ENCODE measurements at regions not wholly inside any gene's neighbourhood (a gene's known extent, or its start where the extent isn't known, plus 50 kb on each side); places are given as distances from the start of the nearest gene placed in this dataset.

DNA sequence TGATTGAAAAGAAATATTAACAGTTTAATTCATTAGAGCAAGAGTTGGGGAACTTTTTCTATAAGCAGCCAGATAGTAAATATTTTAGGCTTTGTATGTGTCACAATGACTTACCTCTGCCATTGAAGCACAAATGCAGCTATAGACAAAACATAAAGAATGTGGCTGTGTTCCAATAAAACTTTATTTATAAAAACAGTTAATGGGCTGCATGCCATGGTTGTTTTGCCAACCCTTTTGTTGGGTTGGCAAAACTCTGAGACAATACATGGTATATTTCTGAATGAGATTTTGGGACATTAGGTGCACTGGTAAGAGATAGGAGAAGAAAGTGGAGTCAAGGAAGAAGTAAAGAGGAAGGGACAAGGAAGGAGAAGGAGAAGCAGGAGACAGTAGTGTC lies 61.8 kb upstream of the CERS6 start:
- no peak overlapping the region for H2AFZ ChIP-seq (ENCODE audit: low read length)
- no peaks in the 10 kb centered on the region for H4K20me1 ChIP-seq (ENCODE audit: insufficient read depth, low read length)
- no peak for DNase-seq
- H3K9me2 ChIP-seq (replicated peaks; ENCODE audit: insufficient read depth, low read length), result no peaks in the 10 kb centered on the region
- no peak overlapping the region for H3K9ac ChIP-seq (ENCODE audit: low read length)
- TF ChIP-seq EZH2phosphoT487 (IDR thresholded peaks at IDR 0.05; ENCODE audit: low read length) (no peak), EZH2 (optimal IDR thresholded peaks at IDR 0.05; ENCODE audit: low read depth, low read length) (no peak)
- TF ChIP-seq, protein P1, sequence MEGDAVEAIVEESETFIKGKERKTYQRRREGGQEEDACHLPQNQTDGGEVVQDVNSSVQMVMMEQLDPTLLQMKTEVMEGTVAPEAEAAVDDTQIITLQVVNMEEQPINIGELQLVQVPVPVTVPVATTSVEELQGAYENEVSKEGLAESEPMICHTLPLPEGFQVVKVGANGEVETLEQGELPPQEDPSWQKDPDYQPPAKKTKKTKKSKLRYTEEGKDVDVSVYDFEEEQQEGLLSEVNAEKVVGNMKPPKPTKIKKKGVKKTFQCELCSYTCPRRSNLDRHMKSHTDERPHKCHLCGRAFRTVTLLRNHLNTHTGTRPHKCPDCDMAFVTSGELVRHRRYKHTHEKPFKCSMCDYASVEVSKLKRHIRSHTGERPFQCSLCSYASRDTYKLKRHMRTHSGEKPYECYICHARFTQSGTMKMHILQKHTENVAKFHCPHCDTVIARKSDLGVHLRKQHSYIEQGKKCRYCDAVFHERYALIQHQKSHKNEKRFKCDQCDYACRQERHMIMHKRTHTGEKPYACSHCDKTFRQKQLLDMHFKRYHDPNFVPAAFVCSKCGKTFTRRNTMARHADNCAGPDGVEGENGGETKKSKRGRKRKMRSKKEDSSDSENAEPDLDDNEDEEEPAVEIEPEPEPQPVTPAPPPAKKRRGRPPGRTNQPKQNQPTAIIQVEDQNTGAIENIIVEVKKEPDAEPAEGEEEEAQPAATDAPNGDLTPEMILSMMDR (IDR thresholded peaks at IDR 0.05; ENCODE audit: low read length), result no peak
- H3K4me2 ChIP-seq (ENCODE audit: low read depth, low read length), result no peak overlapping the region
- H3K27me3 ChIP-seq (replicated peaks; ENCODE audit: insufficient read depth, low read length), result no peaks in the 10 kb centered on the region
- no peaks in the 10 kb centered on the region for H3F3A ChIP-seq (ENCODE audit: insufficient read depth, low read length)
- H3K36me3 ChIP-seq (replicated peaks; ENCODE audit: insufficient read depth, low read length), result no peaks in the 10 kb centered on the region
- no peaks in the 10 kb centered on the region for H3K79me2 ChIP-seq (ENCODE audit: low read length)
- H3K4me1 ChIP-seq (ENCODE audit: low read length), result no peaks in the 10 kb centered on the region
- H3K27ac ChIP-seq (ENCODE audit: low read length), result no peak overlapping the region
- H3K9me3 ChIP-seq (replicated peaks; ENCODE audit: insufficient read depth, low read length), result no peaks in the 10 kb centered on the region
- H3K4me3 ChIP-seq (ENCODE audit: low read length), result no peak overlapping the region

DNA sequence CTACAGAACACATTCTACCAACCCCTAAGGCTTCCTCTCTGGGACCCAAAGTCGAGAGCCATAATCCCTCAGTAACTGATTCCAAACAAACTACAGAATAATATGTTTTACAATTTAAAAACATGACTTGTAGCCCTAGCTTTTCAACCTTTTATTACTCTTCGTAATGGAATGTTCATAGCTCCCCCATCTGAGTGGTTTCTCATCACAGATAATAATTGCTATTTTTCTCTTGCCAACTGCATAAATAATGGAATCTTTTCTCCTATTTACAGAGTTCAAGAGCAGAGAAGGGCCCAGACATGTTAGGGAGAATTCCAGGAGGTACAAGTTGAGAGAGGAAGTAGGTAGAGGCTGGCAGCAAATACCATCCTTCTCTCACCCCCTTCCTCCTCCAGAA lies 59.9 kb upstream of the CERS6 start:
- no peaks in the 10 kb centered on the region for H4K20me1 ChIP-seq (ENCODE audit: insufficient read depth, low read length)
- no peaks in the 10 kb centered on the region for H3K9me3 ChIP-seq (replicated peaks; ENCODE audit: insufficient read depth, low read length)
- H3K9me2 ChIP-seq (replicated peaks; ENCODE audit: insufficient read depth, low read length), result no peaks in the 10 kb centered on the region
- no peaks in the 10 kb centered on the region for H3K4me1 ChIP-seq (ENCODE audit: low read length)
- H3K36me3 ChIP-seq (replicated peaks; ENCODE audit: insufficient read depth, low read length), result no peaks in the 10 kb centered on the region
- no peak overlapping the region for H3K9ac ChIP-seq (ENCODE audit: low read length)
- no peak overlapping the region for H3K4me3 ChIP-seq (ENCODE audit: low read length)
- H3K27ac ChIP-seq (ENCODE audit: low read length), result no peak overlapping the region
- H3F3A ChIP-seq (ENCODE audit: insufficient read depth, low read length), result no peaks in the 10 kb centered on the region
- no peak overlapping the region for H2AFZ ChIP-seq (ENCODE audit: low read length)
- H3K27me3 ChIP-seq (replicated peaks; ENCODE audit: insufficient read depth, low read length), result no peaks in the 10 kb centered on the region
- TF ChIP-seq EZH2 (optimal IDR thresholded peaks at IDR 0.05; ENCODE audit: low read depth, low read length) (no peak), EZH2phosphoT487 (IDR thresholded peaks at IDR 0.05; ENCODE audit: low read length) (no peak)
- TF ChIP-seq, protein P1 (IDR thresholded peaks at IDR 0.05; ENCODE audit: low read length), result no peak
- no peak for DNase-seq
- H3K4me2 ChIP-seq (ENCODE audit: low read depth, low read length), result no peak overlapping the region
- H3K79me2 ChIP-seq (ENCODE audit: low read length), result no peaks in the 10 kb centered on the region

DNA sequence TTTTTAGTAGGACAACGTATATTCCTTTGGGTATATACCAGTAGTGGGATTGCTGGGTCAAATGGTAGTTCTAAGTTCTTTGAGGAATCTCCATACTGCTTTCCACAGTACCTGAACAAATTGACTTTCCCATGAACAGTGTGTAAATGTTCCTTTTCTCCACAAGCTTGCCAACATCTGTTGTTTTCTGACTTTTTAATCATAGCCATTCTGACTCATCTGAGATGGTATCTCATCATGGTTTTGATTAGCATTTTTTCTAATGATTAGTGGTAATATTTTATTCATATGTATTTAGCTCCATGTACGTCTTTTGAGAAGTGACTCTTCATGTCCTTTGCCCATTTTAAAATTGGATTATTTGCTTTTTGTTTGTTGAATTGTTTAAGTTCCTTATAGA lies 58.4 kb upstream of the CERS6 start:
- Histone ChIP-seq H3F3A (ENCODE audit: insufficient read depth, low read length) (no peaks in the 10 kb centered on the region), H3K4me3 (ENCODE audit: low read length) (no peak overlapping the region), H3K4me2 (ENCODE audit: low read depth, low read length) (no peak overlapping the region)

More for the DNA sequence above, 58.4 kb upstream of the CERS6 start:
- TF ChIP-seq, protein P1 (IDR thresholded peaks at IDR 0.05; ENCODE audit: low read length), result no peak
- TF ChIP-seq EZH2phosphoT487 (IDR thresholded peaks at IDR 0.05; ENCODE audit: low read length) (no peak), EZH2 (optimal IDR thresholded peaks at IDR 0.05; ENCODE audit: low read depth, low read length) (no peak)
- no peak overlapping the region for H3K9ac ChIP-seq (ENCODE audit: low read length)
- H3K9me3 ChIP-seq (replicated peaks; ENCODE audit: insufficient read depth, low read length), result no peaks in the 10 kb centered on the region
- no peaks in the 10 kb centered on the region for H3K9me2 ChIP-seq (replicated peaks; ENCODE audit: insufficient read depth, low read length)
- no peaks in the 10 kb centered on the region for H3K36me3 ChIP-seq (replicated peaks; ENCODE audit: insufficient read depth, low read length)
- no peaks in the 10 kb centered on the region for H3K79me2 ChIP-seq (ENCODE audit: low read length)
- no peaks in the 10 kb centered on the region for H3K4me1 ChIP-seq (ENCODE audit: low read length)
- H3K27me3 ChIP-seq (replicated peaks; ENCODE audit: insufficient read depth, low read length), result no peaks in the 10 kb centered on the region
- H3K27ac ChIP-seq (ENCODE audit: low read length), result no peak overlapping the region
- no peak overlapping the region for H2AFZ ChIP-seq (ENCODE audit: low read length)
- no peaks in the 10 kb centered on the region for H4K20me1 ChIP-seq (ENCODE audit: insufficient read depth, low read length)
- DNase-seq, result no peak
